Ascending aorta (tissue), 2 donors: ENCODE measurements at regions not wholly inside any gene's neighbourhood (a gene's known extent, or its start where the extent isn't known, plus 50 kb on each side); places are given as distances from the start of the nearest gene placed in this dataset.

Source experiments
- DNase-seq, 2 donors: peaks; one replicate each; pipeline ENCODE4 v3.0.0-alpha.2; 2019; ENCODE audit warnings: low spot score in 2 of 2
- H3K27ac ChIP-seq, 2 donors: fragments of 200-600 bp; sonication (generic); one replicate each; pipeline ENCODE4 v1.5.1; 2016 to 2017; ENCODE audit warnings: mild to moderate bottlenecking in 1 of 2
- H3K27me3 ChIP-seq: fragments of 200-600 bp; sonication (generic); one replicate; pipeline ENCODE4 v1.5.1; 2017
- H3K36me3 ChIP-seq, 2 donors: fragments of 200-600 bp; sonication (generic); one replicate each; pipeline ENCODE4 v1.5.1; 2016
- H3K4me1 ChIP-seq, 2 donors: fragments of 200-600 bp; sonication (generic); one replicate each; pipeline ENCODE4 v1.5.1; 2016 to 2017; ENCODE audit warnings: mild to moderate bottlenecking in 1 of 2
- H3K4me3 ChIP-seq, 2 donors: fragments of 200-600 bp; sonication (generic); one replicate each; pipeline ENCODE4 v1.5.1; 2016 to 2017; ENCODE audit warnings: mild to moderate bottlenecking in 1 of 2
- H3K9me3 ChIP-seq, 2 donors: fragments of 200-600 bp; sonication (generic); one replicate each; pipeline ENCODE4 v1.5.1; 2016
- CTCF ChIP-seq, 3 experiments: fragments of 200-600 bp in 2 of 3; fragments of 450-650 bp in 1 of 3; sonication (generic) in 2 of 3; IDR thresholded peaks; one replicate each; pipeline ENCODE4 v1.5.1; 2016 to 2019; ENCODE audit warnings: antibody characterized with exemption in 3 of 3, mild to moderate bottlenecking in 1 of 3, moderate library complexity in 1 of 3
- intact Hi-C: fragments of 100-400 bp; cut with DNase I; formaldehyde crosslinking; loops from one replicate; pipeline ENCODE4 v1.15.1; 2023

- no peak for TF ChIP-seq CTCF (IDR thresholded peaks at IDR 0.05)
- no peak overlapping the region for H3K4me3 ChIP-seq
- no peaks in the 10 kb centered on the region for H3K9me3 ChIP-seq
- intact Hi-C loops = no loop called here
- no peaks in the 10 kb centered on the region for H3K4me1 ChIP-seq
- H3K27ac ChIP-seq = no peak overlapping the region
- H3K36me3 ChIP-seq = no peaks in the 10 kb centered on the region
- no peaks in the 10 kb centered on the region for H3K27me3 ChIP-seq
- no peak for DNase-seq
Observed at GRCh38 chr3:94665922-94666321, 603.1 kb downstream of the NSUN3 start.

- H3K27me3 ChIP-seq = no peaks in the 10 kb centered on the region
- H3K4me1 ChIP-seq = no peaks in the 10 kb centered on the region
- no peak for DNase-seq
- intact Hi-C loops = no loop called here
- H3K27ac ChIP-seq = no peak overlapping the region
- TF ChIP-seq CTCF (IDR thresholded peaks at IDR 0.05) = no peak
- no peaks in the 10 kb centered on the region for H3K9me3 ChIP-seq
- H3K4me3 ChIP-seq = no peak overlapping the region
- no peaks in the 10 kb centered on the region for H3K36me3 ChIP-seq
Observed at GRCh38 chr3:94671078-94671477, 608.2 kb downstream of the NSUN3 start.

- H3K27me3 ChIP-seq = no peaks in the 10 kb centered on the region
- no peaks in the 10 kb centered on the region for H3K4me1 ChIP-seq
- H3K36me3 ChIP-seq = no peaks in the 10 kb centered on the region
- intact Hi-C loops = no loop called here
- no peak for DNase-seq
- peaks cover 0 to 13% of the 10 kb centered on the region in 2 donors for H3K9me3 ChIP-seq
- H3K4me3 ChIP-seq = no peak overlapping the region
- H3K27ac ChIP-seq = no peak overlapping the region
- TF ChIP-seq CTCF (IDR thresholded peaks at IDR 0.05) = no peak
Observed at GRCh38 chr3:94673876-94674275, 611.0 kb downstream of the NSUN3 start.

GRCh38 chr3:94686208-94686607 lies 623.3 kb downstream of the NSUN3 start:
- TF ChIP-seq CTCF (IDR thresholded peaks at IDR 0.05) = no peak
- Histone ChIP-seq H3K36me3 (no peaks in the 10 kb centered on the region), H3K4me3 (no peak overlapping the region), H3K4me1 (no peaks in the 10 kb centered on the region), H3K9me3 (peaks cover 0 to 9% of the 10 kb centered on the region in 2 donors), H3K27ac (no peak overlapping the region), H3K27me3 (no peaks in the 10 kb centered on the region)
- intact Hi-C loops = no loop called here
- DNase-seq = no peak

GRCh38 chr3:94693997-94694640 lies 631.3 kb downstream of the NSUN3 start:
- no peak overlapping the region for H3K4me3 ChIP-seq
- H3K9me3 ChIP-seq = no peaks in the 10 kb centered on the region
- TF ChIP-seq CTCF (IDR thresholded peaks at IDR 0.05) = no peak
- intact Hi-C loops = no loop called here
- no peak overlapping the region for H3K27ac ChIP-seq
- H3K27me3 ChIP-seq = no peaks in the 10 kb centered on the region
- no peak for DNase-seq
- no peaks in the 10 kb centered on the region for H3K4me1 ChIP-seq
- H3K36me3 ChIP-seq = no peaks in the 10 kb centered on the region

- H3K4me1 ChIP-seq = no peaks in the 10 kb centered on the region
- no peak for DNase-seq
- H3K9me3 ChIP-seq = no peaks in the 10 kb centered on the region
- no peaks in the 10 kb centered on the region for H3K36me3 ChIP-seq
- H3K27ac ChIP-seq = no peak overlapping the region
- TF ChIP-seq CTCF (IDR thresholded peaks at IDR 0.05) = no peak
- intact Hi-C loops = no loop called here
- no peaks in the 10 kb centered on the region for H3K27me3 ChIP-seq
- no peak overlapping the region for H3K4me3 ChIP-seq
Observed at GRCh38 chr3:94694894-94695293, 632.0 kb downstream of the NSUN3 start.
